Omental fat pad (tissue), 3 donors: ENCODE measurements at regions not wholly inside any gene's neighbourhood (a gene's known extent, or its start where the extent isn't known, plus 50 kb on each side); places are given as distances from the start of the nearest gene placed in this dataset.

Source experiments
- ATAC-seq: fragments of 150-250 bp; one replicate; pipeline ENCODE4 v1.9.1; 2016; ENCODE audit warnings: mild to moderate bottlenecking, moderate library complexity; ENCODE audit not compliant: low FRiP score
- DNase-seq: peaks from one replicate; pipeline ENCODE4 v3.0.0-alpha.2; 2019; ENCODE audit warnings: low spot score
- CTCF ChIP-seq, 3 donors: fragments of 450-650 bp; IDR thresholded peaks; one replicate each; pipeline ENCODE4 v1.5.1; 2016 to 2017; ENCODE audit warnings: antibody characterized with exemption in 3 of 3, mild to moderate bottlenecking in 3 of 3, moderate library complexity in 2 of 3

DNA sequence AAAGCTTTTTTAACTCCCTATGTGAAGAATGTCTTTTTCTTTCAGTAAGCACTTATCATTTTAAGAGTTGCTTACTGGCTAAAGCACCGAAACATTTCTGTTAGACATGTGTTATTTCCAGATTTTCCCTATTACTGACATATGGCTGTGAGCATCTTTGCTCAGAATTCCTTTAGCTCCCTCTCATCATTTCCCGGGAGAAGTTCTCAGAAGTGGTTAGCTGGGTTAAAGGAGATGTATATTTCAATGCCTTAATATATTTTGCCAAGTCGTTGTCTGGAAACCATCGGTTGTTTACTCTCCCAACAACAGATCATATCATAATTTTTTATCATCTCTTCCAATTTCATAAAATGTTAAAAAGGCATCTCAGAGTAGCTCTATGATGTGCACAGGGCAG is 396.5 kb downstream of the OCA2 start:
- DNase-seq (no peak), ATAC-seq (no peak)
- TF ChIP-seq CTCF (IDR thresholded peaks at IDR 0.05), result no peak

DNA sequence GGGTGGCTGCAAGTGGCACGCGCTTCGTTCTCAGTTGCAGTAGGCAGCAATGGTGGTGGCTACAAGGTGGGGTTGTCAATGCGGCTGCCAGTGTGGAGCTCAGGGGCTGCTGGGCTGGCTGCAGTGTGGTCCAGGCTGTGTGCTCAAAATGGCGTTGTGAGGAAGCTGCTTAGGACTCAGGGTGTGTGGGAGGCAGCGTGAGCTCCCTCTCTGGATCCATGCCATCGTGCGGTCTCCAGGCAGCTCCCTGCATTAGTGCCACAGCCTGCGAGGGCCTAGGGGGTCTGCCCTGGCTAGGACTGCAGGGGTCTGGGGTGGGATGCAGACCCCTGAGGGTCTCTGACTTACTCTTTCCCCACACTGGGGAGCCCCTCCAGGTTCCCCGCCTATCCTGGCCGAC is 397.2 kb downstream of the OCA2 start:
- no peak for ATAC-seq
- no peak for TF ChIP-seq CTCF (IDR thresholded peaks at IDR 0.05)
- no peak for DNase-seq

- ATAC-seq (no peak), DNase-seq (no peak)
- no peak for TF ChIP-seq CTCF (IDR thresholded peaks at IDR 0.05)
Observed at GRCh38 chr15:27701014-27701413, 398.1 kb downstream of the OCA2 start.

DNA sequence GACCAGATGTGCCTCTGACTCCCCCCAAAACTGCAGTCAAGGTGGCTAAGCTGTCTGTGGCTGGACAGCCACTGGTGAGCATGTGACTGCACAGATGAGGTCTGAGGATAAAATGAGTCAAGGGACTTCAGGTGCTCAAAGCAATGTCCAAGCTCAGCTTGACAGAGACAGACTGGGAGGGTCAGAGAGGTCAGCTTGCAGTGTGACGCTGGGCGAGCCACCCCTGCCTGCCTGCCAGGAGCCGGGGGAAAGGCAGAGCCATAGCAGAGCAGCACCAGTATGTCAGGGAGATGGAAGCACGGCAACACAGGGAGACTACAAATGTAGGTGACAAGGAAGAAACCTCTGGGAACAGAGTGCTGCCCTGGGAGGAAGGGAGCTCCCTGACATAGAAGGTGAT is 399.4 kb downstream of the OCA2 start:
- no peak for TF ChIP-seq CTCF (IDR thresholded peaks at IDR 0.05)
- no peak for ATAC-seq
- DNase-seq, result no peak

DNA sequence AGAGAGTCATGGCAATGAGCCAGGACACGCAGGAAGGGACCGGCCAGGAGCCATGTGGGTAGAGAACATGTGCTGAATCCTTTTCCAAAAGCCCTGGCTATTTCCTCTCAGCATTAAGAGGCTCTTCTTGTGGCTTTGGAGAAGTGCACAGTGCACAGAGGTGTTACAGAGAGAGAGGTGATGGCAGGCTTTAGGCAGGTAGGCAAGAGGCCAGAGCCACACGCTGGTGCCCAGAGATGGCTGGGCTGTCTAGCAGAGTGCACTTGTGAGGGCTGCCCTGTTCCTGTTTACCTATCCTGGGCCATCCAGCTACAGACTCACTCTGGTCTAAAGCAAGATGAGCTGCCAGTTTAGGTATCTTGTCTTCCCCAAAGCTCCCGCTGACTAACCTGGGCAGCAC is 402.6 kb downstream of the OCA2 start:
- no peak for ATAC-seq
- no peak for DNase-seq
- TF ChIP-seq CTCF (IDR thresholded peaks at IDR 0.05), result no peak

GRCh38 chr15:27695726-27696125 is 403.4 kb downstream of the OCA2 start:
- DNase-seq (no peak), ATAC-seq (no peak)
- no peak for TF ChIP-seq CTCF (IDR thresholded peaks at IDR 0.05)

DNA sequence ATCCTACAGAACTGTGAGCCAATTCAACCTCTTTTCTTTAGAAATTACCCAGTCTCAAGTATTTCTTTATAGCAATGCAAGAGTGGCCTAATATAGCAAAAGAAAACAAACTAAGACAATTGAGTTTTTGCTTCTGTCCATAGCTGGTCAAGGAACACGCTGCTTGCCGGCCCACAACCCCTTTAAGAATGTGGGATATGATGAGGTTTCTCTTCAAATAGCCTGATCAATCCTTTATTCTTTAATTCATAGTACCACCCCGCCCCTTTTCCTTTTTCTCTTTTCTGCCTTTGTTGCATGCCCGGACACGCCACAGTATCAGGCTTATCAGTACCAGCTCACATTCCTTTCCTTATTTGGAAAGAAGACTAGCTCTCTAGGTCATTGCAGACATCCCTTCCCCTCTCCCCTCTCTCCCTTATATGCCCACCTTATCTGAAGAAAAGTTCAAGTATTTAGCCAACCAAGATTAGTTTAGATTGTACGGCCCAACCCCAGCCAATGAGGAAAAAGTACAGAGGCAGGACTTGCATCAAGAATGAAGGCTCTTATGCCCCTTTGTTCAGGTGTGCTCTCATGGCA is 404.5 kb downstream of the OCA2 start:
- ATAC-seq (no peak), DNase-seq (no peak)
- TF ChIP-seq CTCF (IDR thresholded peaks at IDR 0.05), result no peak
